ENCODE measurements at regions not wholly inside any gene's neighbourhood (a gene's known extent, or its start where the extent isn't known, plus 50 kb on each side); places are given as distances from the start of the nearest gene placed in this dataset.
"Not testable (repeated sequence)": the region's sequence is repeated elsewhere in the genome, so short reads cannot be mapped to it uniquely, and the experiment has no call there.

DNA sequence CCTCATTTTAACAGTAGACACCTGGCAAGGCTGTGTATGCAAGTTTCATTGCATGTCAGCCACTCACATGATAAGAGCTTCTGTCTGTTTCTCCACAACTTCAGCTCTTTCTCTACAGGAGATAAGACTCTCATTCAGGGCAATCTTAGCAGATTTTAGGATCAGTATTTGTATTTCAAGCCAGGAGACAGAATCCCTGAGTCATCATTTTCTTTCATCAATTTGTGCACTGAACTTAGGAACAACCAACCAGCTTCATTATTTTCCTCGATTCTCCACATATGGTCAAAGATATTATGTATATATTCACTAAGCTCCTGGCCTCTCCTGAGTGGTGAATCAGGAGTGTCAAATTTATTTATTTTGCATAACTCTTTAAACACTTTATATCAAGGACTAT is 181.8 kb upstream of the CCNH start:
- no peak overlapping the region for H3K4me3 ChIP-seq (ENCODE audit: low read length)
- H3K4me1 ChIP-seq (ENCODE audit: control insufficient read depth, insufficient read depth, low read length): no peaks in the 10 kb centered on the region
- H3K9me3 ChIP-seq (replicated peaks; ENCODE audit: low read length): no peaks in the 10 kb centered on the region
- no peak overlapping the region for H3K9ac ChIP-seq (ENCODE audit: low read depth, low read length)
- no peaks in the 10 kb centered on the region for H3K36me3 ChIP-seq (ENCODE audit: insufficient read depth, low read length)
- no peak overlapping the region for H3K4me2 ChIP-seq (ENCODE audit: low read length)
- no peaks in the 10 kb centered on the region for H3K27me3 ChIP-seq (ENCODE audit: control insufficient read depth, insufficient read depth, low read length)

DNA sequence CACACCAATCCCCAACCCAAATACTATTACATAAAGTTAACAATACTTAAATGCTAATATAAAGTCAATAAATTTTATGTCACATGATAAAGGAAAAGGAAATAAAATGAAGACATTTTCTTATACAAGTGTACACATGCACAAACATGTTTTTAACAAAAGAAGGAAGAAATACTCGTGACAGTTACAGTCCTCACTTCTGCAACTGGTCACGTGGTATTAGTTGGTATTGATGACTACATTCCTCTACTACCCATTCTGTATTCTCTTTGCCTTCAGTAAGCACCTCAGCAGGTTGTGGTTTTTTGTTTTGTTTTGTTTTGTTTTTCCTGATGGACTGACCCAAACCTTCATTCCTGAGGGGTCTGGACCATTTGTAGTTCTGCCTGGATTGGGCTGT is 176.9 kb upstream of the CCNH start:
- Histone ChIP-seq H3K9me3 (replicated peaks; ENCODE audit: low read length) (no peaks in the 10 kb centered on the region), H3K27me3 (ENCODE audit: control insufficient read depth, insufficient read depth, low read length) (no peaks in the 10 kb centered on the region), H3K4me3 (ENCODE audit: low read length) (no peak overlapping the region), H3K36me3 (ENCODE audit: insufficient read depth, low read length) (no peaks in the 10 kb centered on the region), H3K9ac (ENCODE audit: low read depth, low read length) (no peak overlapping the region), H3K4me2 (ENCODE audit: low read length) (no peak overlapping the region), H3K4me1 (ENCODE audit: control insufficient read depth, insufficient read depth, low read length) (no peaks in the 10 kb centered on the region)

DNA sequence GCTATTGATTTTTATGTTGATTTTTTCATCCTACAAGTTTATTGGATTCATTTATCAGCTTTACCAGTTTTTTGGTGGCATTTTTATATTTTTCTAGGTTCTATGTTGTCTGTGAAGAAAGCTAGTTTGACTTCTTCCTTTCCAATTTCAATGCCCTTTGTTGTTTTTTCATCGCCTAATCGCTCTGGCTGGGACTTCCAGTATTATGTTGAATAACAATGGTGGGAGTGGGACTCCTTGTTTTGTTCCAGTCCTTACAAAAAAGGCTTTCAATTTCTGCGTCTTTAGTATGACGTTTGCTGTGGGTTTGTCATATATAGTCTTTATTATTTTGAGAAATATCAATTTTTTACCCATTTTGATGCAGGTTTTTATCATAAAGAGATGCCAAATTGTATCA is 175.6 kb upstream of the CCNH start:
- Histone ChIP-seq H3K4me3 (ENCODE audit: low read length) (no peak overlapping the region), H3K4me2 (ENCODE audit: low read length) (no peak overlapping the region), H3K4me1 (ENCODE audit: control insufficient read depth, insufficient read depth, low read length) (no peaks in the 10 kb centered on the region), H3K9me3 (replicated peaks; ENCODE audit: low read length) (no peaks in the 10 kb centered on the region), H3K36me3 (ENCODE audit: insufficient read depth, low read length) (no peaks in the 10 kb centered on the region), H3K27me3 (ENCODE audit: control insufficient read depth, insufficient read depth, low read length) (no peaks in the 10 kb centered on the region), H3K9ac (ENCODE audit: low read depth, low read length) (no peak overlapping the region)

DNA sequence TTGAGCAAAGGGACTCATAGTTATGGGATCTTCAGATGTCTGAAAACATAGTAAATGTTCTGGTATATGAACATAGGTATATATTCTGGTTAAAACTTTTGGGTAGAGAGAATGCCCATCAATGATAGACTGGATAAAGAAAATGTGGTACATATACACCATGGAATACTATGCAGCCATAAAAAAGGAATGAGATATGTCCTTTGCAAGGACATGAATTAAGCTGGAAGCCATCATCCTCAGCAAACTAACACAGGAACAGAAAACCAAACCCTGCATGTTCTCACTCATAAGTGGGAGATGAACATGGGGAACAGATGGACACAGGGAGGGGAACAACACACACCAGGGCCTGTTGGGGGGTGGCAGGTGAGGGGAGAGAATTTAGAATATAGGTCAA is 171.0 kb upstream of the CCNH start:
- not testable (repeated sequence) for H3K9ac ChIP-seq (ENCODE audit: low read depth, low read length); H3K27me3 ChIP-seq (ENCODE audit: control insufficient read depth, insufficient read depth, low read length); H3K36me3 ChIP-seq (ENCODE audit: insufficient read depth, low read length); H3K4me3 ChIP-seq (ENCODE audit: low read length); H3K9me3 ChIP-seq (replicated peaks; ENCODE audit: low read length); H3K4me2 ChIP-seq (ENCODE audit: low read length); H3K4me1 ChIP-seq (ENCODE audit: control insufficient read depth, insufficient read depth, low read length)

DNA sequence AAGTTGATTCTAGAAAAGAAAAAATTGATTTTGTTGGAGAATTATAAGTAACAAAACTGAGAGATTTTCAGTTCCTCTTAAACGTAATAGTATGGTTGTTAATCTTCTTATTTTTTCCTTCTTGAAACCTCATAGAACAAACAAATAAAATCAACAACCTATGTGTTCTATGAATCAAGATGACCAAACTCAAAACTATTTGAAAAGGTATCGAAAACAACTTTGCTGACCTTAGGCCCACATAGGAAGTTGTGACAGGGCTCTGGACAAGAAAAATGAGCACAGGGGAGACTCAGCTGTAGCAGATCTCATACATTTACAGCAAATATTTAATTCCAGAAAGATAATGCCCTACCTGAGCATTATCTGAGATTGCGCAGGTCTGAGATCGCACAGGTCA is 169.4 kb upstream of the CCNH start:
- Histone ChIP-seq H3K9ac (ENCODE audit: low read depth, low read length) (no peak overlapping the region), H3K4me3 (ENCODE audit: low read length) (no peak overlapping the region), H3K27me3 (ENCODE audit: control insufficient read depth, insufficient read depth, low read length) (no peaks in the 10 kb centered on the region)

DNA sequence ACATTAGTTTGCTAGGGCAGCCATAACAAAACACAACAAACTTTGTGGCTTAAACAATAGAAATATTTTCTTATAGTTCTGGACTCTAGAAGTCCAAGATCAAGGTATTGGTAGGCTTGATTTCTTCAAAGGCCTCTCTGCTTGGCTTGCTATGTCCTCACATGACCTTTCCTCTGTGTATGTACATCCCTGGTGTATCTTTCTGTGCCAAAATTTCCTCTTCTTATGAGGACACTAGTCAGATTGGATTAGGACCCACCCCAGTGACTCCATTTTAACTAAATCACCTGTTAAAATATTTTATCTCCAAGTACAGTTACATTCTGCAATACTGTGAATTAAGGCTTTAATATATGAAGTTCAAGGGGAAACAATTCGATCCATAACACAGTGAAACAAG is 168.9 kb upstream of the CCNH start:
- Histone ChIP-seq H3K4me2 (ENCODE audit: low read length) (no peak overlapping the region), H3K36me3 (ENCODE audit: insufficient read depth, low read length) (no peaks in the 10 kb centered on the region), H3K4me3 (ENCODE audit: low read length) (no peak overlapping the region), H3K9me3 (replicated peaks; ENCODE audit: low read length) (no peaks in the 10 kb centered on the region), H3K27me3 (ENCODE audit: control insufficient read depth, insufficient read depth, low read length) (no peaks in the 10 kb centered on the region), H3K4me1 (ENCODE audit: control insufficient read depth, insufficient read depth, low read length) (no peaks in the 10 kb centered on the region), H3K9ac (ENCODE audit: low read depth, low read length) (no peak overlapping the region)

More for the DNA sequence above, 169.4 kb upstream of the CCNH start:
- no peak overlapping the region for H3K4me2 ChIP-seq (ENCODE audit: low read length)
- H3K4me1 ChIP-seq (ENCODE audit: control insufficient read depth, insufficient read depth, low read length): no peaks in the 10 kb centered on the region
- no peaks in the 10 kb centered on the region for H3K36me3 ChIP-seq (ENCODE audit: insufficient read depth, low read length)
- no peaks in the 10 kb centered on the region for H3K9me3 ChIP-seq (replicated peaks; ENCODE audit: low read length)

DNA sequence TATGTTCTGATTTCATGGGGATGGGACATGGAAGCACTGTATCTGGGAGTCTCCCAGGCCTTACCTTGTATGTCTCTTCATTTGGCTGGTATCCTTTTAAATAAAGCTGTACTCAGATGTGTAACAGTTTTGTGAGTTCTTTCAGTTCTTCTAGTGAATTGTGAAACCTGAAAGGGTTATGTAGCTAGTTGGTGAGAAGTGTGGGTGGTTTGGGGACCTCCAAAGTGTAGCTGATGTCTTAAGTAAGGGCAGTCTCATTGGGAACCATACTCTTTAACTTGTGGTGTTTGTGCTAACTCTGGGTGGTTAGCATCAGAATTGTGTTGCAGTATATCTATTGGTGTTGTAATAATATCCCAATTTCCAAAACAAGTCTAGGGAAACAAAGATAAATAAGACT is 166.9 kb upstream of the CCNH start:
- Histone ChIP-seq H3K4me1 (ENCODE audit: control insufficient read depth, insufficient read depth, low read length) (no peaks in the 10 kb centered on the region), H3K36me3 (ENCODE audit: insufficient read depth, low read length) (no peaks in the 10 kb centered on the region), H3K27me3 (ENCODE audit: control insufficient read depth, insufficient read depth, low read length) (no peaks in the 10 kb centered on the region), H3K9ac (ENCODE audit: low read depth, low read length) (no peak overlapping the region), H3K4me2 (ENCODE audit: low read length) (no peak overlapping the region), H3K9me3 (replicated peaks; ENCODE audit: low read length) (no peaks in the 10 kb centered on the region), H3K4me3 (ENCODE audit: low read length) (no peak overlapping the region)

DNA sequence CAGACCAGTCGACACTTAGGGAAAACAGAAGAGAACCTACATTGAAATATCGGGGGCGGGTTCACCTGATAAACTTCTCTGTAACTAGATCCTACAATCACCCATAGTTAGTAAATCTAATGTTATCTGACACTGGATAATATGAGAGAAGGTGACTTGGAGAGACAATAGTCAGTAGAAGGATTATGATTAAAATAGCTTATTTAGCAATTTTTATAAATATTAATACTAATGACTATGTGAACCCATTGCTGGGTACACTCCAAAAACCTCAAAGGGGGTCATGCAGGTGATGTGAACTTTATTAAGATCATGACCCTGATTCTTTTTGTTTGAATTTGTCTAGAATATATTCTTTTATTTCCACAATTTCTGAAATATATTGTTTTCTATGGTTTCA is 164.1 kb upstream of the CCNH start:
- peaks cover 2% of the 10 kb centered on the region for H3K27me3 ChIP-seq (ENCODE audit: control insufficient read depth, insufficient read depth, low read length)
- H3K9ac ChIP-seq (ENCODE audit: low read depth, low read length): no peak overlapping the region
- no peaks in the 10 kb centered on the region for H3K4me1 ChIP-seq (ENCODE audit: control insufficient read depth, insufficient read depth, low read length)

DNA sequence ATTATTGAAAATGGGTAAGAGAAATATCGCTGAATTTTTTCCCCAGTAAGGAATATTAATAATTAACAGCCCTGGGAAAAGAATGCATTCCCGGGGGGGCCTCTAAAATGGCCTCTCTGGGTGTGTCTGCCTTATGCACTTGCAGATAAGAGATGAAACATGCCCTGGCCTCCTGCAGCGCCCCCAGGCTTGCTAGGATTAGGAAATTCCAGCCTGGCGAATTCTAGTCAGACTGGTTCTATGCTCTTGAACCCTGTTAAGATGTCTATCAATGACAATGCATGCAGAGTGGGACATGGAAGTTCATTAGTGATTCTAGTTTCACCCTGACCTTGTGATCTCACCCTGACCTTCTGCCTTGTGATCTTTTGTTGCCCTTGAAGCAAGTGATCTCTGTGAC is 163.6 kb upstream of the CCNH start:
- H3K36me3 ChIP-seq (ENCODE audit: insufficient read depth, low read length): not testable (repeated sequence)

More for the DNA sequence above, 164.1 kb upstream of the CCNH start:
- no peak overlapping the region for H3K4me2 ChIP-seq (ENCODE audit: low read length)
- no peaks in the 10 kb centered on the region for H3K9me3 ChIP-seq (replicated peaks; ENCODE audit: low read length)
- H3K4me3 ChIP-seq (ENCODE audit: low read length): no peak overlapping the region
- H3K36me3 ChIP-seq (ENCODE audit: insufficient read depth, low read length): no peaks in the 10 kb centered on the region

DNA sequence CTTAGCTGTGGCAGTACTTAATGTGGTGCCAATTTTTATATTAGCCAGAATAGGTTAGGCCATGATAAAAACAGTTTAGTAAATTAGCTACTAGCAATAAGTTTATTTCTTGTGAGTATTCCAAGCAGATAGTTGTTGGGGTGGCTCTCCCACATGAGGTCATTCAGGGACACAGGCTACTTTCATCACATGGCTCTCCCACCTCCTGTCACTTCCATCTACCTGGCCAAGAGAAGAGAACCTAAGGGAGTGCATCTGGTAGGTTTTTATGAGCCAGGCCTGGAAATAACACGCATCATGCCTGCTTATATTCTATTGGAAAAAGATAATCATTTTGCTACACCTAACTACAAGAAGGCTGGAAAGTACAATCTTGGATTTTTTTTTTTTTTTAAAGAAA is 161.4 kb upstream of the CCNH start:
- Histone ChIP-seq H3K9me3 (replicated peaks; ENCODE audit: low read length) (no peaks in the 10 kb centered on the region), H3K4me1 (ENCODE audit: control insufficient read depth, insufficient read depth, low read length) (no peaks in the 10 kb centered on the region), H3K4me3 (ENCODE audit: low read length) (no peak overlapping the region), H3K27me3 (ENCODE audit: control insufficient read depth, insufficient read depth, low read length) (peaks cover 2% of the 10 kb centered on the region), H3K36me3 (ENCODE audit: insufficient read depth, low read length) (no peaks in the 10 kb centered on the region), H3K9ac (ENCODE audit: low read depth, low read length) (no peak overlapping the region), H3K4me2 (ENCODE audit: low read length) (no peak overlapping the region)

More for the DNA sequence above, 163.6 kb upstream of the CCNH start:
- H3K27me3 ChIP-seq (ENCODE audit: control insufficient read depth, insufficient read depth, low read length); H3K9me3 ChIP-seq (replicated peaks; ENCODE audit: low read length); H3K4me2 ChIP-seq (ENCODE audit: low read length); H3K9ac ChIP-seq (ENCODE audit: low read depth, low read length); H3K4me1 ChIP-seq (ENCODE audit: control insufficient read depth, insufficient read depth, low read length); H3K4me3 ChIP-seq (ENCODE audit: low read length): not testable (repeated sequence)

DNA sequence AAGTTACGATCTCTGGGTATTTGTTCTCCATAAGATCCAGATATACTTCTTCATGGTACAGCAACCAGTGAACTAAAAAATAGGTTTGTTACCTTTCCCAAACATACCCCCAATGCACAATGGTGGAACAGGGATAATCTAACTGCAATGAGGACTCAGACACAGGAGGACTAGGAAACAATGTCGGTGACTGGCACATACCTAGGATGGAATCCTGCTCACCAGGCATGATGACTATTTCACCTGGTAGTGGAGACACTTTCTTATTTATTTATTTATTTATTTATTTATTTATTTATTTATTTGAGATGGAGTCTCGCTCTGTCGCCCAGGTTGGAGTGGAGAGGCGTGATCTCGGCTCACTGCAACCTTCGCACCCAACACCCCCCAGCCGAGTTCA is 159.9 kb upstream of the CCNH start:
- H3K4me1 ChIP-seq (ENCODE audit: control insufficient read depth, insufficient read depth, low read length): no peaks in the 10 kb centered on the region
- no peaks in the 10 kb centered on the region for H3K36me3 ChIP-seq (ENCODE audit: insufficient read depth, low read length)
- H3K27me3 ChIP-seq (ENCODE audit: control insufficient read depth, insufficient read depth, low read length): peaks cover 2% of the 10 kb centered on the region
- no peak overlapping the region for H3K4me3 ChIP-seq (ENCODE audit: low read length)
- H3K9me3 ChIP-seq (replicated peaks; ENCODE audit: low read length): no peaks in the 10 kb centered on the region
- no peak overlapping the region for H3K4me2 ChIP-seq (ENCODE audit: low read length)
- H3K9ac ChIP-seq (ENCODE audit: low read depth, low read length): no peak overlapping the region

DNA sequence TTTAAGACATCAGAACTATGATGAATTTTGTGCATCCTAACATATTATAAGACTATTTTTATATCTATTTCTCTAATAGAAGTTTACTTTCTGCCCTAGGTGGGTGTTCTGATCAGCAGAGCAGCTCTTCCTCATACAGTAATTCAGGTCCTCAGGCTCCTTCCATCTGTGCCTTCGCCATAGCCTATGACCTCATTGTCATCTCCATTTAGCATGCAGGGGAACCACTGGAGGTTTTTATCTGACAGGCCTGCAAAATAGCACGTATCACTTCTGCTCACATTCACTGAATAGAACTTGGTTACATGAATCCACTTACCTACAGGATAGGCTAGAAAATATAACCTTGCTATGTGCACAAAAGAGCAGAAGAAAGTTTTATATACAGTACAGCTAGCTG is 159.4 kb upstream of the CCNH start:
- no peak overlapping the region for H3K9ac ChIP-seq (ENCODE audit: low read depth, low read length)
- no peaks in the 10 kb centered on the region for H3K36me3 ChIP-seq (ENCODE audit: insufficient read depth, low read length)
- H3K9me3 ChIP-seq (replicated peaks; ENCODE audit: low read length): no peaks in the 10 kb centered on the region
- H3K4me3 ChIP-seq (ENCODE audit: low read length): no peak overlapping the region
- no peak overlapping the region for H3K4me2 ChIP-seq (ENCODE audit: low read length)
- no peaks in the 10 kb centered on the region for H3K4me1 ChIP-seq (ENCODE audit: control insufficient read depth, insufficient read depth, low read length)
- peaks cover 2% of the 10 kb centered on the region for H3K27me3 ChIP-seq (ENCODE audit: control insufficient read depth, insufficient read depth, low read length)

DNA sequence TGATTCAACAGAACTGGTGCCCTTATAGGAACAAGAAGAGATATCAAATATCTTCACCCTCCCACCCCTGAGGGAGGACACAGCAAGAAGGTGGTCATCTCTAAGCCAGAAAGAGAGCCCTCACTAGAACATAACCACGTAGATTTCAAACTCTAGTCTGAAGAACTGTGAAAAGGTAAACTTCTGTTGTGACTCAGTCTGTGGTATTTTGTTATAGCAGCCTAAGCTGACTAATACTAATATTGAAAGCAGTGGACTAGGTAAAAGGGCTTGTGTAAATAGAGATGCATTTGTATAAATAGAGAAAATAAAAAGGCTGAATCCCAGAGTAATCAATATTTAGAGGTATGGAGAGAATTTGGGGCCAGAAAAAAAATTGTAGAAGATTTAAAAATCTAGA is 157.6 kb upstream of the CCNH start:
- Histone ChIP-seq H3K9me3 (replicated peaks; ENCODE audit: low read length) (no peaks in the 10 kb centered on the region), H3K27me3 (ENCODE audit: control insufficient read depth, insufficient read depth, low read length) (peaks cover 2% of the 10 kb centered on the region), H3K4me3 (ENCODE audit: low read length) (no peak overlapping the region), H3K36me3 (ENCODE audit: insufficient read depth, low read length) (no peaks in the 10 kb centered on the region), H3K9ac (ENCODE audit: low read depth, low read length) (no peak overlapping the region), H3K4me2 (ENCODE audit: low read length) (no peak overlapping the region), H3K4me1 (ENCODE audit: control insufficient read depth, insufficient read depth, low read length) (no peaks in the 10 kb centered on the region)

Data from skeletal muscle satellite cell (primary cell).